ENCODE measurements at regions not wholly inside any gene's neighbourhood (a gene's known extent, or its start where the extent isn't known, plus 50 kb on each side); places are given as distances from the start of the nearest gene placed in this dataset.
"Not testable (repeated sequence)": the region's sequence is repeated elsewhere in the genome, so short reads cannot be mapped to it uniquely, and the experiment has no call there.

DNA sequence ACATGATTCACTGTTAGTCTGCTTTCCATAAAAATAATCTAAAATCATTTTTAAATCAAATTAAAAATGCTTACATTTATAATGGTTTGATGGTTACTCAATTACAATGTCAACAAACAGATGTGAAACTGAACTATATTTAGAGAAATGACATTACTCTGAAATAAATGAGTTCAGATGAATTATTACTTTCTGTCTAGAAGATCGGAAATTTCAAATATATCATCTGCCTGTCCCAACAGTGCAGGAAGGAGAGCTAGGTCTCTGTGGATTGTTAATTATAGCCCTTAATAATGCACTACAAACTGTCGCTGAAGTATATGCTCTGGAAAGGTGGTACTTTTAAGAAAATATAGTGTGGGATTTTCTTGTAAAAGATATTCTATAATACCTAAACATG, 109.8 kb downstream of the DSEL start:
- Histone ChIP-seq H3K4me3 (ENCODE audit: insufficient read depth, low read depth, low read length) (no peak overlapping the region), H3K27me3 (ENCODE audit: control insufficient read depth, insufficient read depth, low read length) (no peaks in the 10 kb centered on the region), H3K36me3 (replicated peaks; ENCODE audit: control insufficient read depth, insufficient read depth, low read length) (no peaks in the 10 kb centered on the region)
- no peak for DNase-seq

DNA sequence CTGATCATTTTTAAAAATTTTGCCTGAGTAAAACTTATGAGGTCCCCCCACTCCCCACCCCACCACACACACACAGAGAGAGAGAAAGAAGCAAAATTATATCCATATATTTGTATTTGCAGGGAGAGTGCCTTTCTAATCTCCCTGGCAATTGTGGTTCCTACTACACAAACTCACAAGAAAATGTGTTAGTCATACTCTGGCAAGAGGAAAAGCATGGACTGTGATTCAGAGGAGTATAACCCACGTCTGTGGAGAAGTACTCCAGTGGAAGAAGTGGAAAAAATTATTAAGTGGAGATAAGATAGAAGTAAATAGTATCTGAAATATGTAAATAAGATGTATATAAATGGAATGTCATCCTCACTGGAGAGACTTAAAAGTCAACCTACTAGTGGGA, 114.0 kb downstream of the DSEL start:
- no peak for DNase-seq
- H3K4me3 ChIP-seq (ENCODE audit: insufficient read depth, low read depth, low read length) = no peak overlapping the region
- H3K27me3 ChIP-seq (ENCODE audit: control insufficient read depth, insufficient read depth, low read length) = no peaks in the 10 kb centered on the region

DNA sequence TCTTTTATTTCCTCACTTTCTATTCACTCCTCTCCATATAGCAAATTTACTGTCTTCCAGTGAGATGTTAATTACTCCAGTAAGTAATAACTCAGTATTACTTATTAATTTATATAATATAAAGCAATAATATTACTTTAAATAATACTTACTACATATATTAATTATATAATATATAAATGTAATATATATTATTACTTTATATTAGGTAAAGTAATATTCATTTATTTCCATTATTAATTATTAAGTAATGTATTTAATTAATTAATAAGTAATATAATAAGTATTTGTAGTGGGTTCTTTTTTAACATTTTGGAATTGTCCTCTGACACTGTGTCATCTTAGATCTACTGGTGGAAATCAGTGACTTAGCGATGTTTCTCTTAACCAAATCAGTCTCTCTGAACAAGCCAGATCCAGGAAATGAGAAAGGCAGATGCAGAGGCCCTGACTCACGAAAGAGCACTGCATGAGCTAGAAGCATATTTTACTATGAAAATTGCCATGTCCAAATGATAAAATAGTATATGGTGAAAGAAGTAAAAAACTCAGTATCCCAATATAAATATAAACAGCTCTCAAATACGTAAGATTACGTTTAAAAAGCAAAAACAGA, 115.9 kb downstream of the DSEL start:
- no peak overlapping the region for H3K4me3 ChIP-seq (ENCODE audit: insufficient read depth, low read depth, low read length)
- no peaks in the 10 kb centered on the region for H3K36me3 ChIP-seq (replicated peaks; ENCODE audit: control insufficient read depth, insufficient read depth, low read length)
- no peaks in the 10 kb centered on the region for H3K27me3 ChIP-seq (ENCODE audit: control insufficient read depth, insufficient read depth, low read length)
- DNase-seq = no peak

More for the DNA sequence above, 114.0 kb downstream of the DSEL start:
- no peaks in the 10 kb centered on the region for H3K36me3 ChIP-seq (replicated peaks; ENCODE audit: control insufficient read depth, insufficient read depth, low read length)

DNA sequence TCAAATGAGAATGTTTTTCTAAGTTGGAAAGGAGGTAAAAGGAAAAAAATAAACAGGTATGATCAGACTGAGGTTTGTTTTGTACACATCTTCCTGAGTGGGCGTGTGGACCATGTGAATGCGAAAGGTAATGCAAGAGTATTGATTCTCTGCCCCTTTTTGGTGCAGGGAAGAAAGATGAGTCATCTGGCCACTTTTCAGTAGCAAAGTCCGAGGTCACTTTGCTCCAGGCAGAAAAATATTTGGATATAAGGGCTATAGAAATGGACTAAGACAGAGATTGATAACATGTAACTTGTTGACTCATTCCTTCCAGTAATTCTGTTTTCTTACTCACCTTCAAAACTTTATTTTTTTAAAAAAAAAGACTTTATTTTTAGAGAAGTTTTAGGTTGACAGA, 130.5 kb downstream of the DSEL start:
- DNase-seq = no peak
- Histone ChIP-seq H3K36me3 (replicated peaks; ENCODE audit: control insufficient read depth, insufficient read depth, low read length) (no peaks in the 10 kb centered on the region), H3K4me3 (ENCODE audit: insufficient read depth, low read depth, low read length) (no peak overlapping the region), H3K27me3 (ENCODE audit: control insufficient read depth, insufficient read depth, low read length) (no peaks in the 10 kb centered on the region)

DNA sequence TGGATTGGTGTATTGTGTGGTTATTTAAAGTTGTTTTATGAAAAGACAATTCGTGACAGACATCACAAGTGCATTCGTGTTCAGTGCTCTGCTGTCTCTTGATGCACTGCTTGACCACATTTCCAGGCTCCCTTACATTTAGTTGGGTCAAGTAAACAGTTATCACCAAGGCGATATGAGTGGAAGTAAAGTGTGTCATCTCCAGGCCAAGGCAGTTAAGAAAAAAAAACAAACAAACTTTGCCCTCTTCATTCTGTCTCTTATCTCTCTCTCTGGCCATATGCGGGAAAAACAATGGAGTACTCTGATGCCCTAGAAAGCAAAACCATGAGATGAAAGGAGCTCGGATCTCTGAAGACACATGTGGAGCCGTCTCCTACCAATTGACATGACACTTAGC, 131.1 kb downstream of the DSEL start:
- Histone ChIP-seq H3K4me3 (ENCODE audit: insufficient read depth, low read depth, low read length) (no peak overlapping the region), H3K36me3 (replicated peaks; ENCODE audit: control insufficient read depth, insufficient read depth, low read length) (no peaks in the 10 kb centered on the region), H3K27me3 (ENCODE audit: control insufficient read depth, insufficient read depth, low read length) (no peaks in the 10 kb centered on the region)
- DNase-seq = no peak

DNA sequence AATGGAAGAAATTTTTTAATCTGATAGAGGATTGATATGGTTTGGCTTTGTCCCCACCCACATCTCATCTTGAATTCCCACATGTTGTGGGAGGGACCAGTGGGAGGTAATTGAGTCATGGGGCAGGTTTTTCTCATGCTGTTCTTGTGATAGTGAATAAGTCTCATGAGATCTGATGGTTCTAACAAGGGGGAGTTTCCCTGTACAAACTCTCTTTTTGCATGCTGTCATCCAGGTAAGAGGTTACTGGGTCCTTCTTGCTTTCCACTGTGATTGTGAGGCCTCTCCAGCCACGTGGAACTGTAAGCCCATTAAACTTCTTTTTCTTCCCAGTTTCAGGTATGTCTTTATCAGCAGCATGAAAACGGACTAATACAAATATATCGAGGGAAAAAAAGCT, 132.5 kb downstream of the DSEL start:
- H3K27me3 ChIP-seq (ENCODE audit: control insufficient read depth, insufficient read depth, low read length); H3K4me3 ChIP-seq (ENCODE audit: insufficient read depth, low read depth, low read length); H3K36me3 ChIP-seq (replicated peaks; ENCODE audit: control insufficient read depth, insufficient read depth, low read length); DNase-seq: not testable (repeated sequence)

DNA sequence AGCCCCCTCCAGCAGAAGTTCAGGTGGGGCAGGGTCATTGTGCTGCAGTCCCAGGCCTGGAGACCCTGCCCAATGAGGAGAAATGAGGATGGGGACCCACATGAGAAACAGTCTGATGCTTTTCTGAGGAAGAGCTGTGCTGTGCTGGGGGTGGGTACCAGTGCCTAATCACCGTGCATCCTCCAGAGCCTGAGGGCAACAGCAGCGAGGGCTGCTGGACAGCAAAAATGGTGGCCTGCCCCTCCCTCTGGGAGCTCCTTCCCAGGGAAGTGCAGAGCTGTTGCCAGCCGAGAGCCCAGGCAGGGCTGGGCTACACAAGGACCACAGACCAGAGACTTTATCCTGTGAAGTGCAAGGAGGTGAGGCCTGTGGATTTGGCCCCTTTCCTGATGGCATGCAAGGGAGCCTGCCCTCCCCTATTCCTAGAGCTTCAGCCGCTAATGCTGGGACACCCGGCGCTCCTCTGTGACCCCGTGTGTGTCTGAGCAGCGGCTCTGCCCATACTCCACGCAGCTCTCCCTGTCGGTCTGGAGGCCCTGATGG, 134.8 kb downstream of the DSEL start:
- no peak for DNase-seq
- Histone ChIP-seq H3K4me3 (ENCODE audit: insufficient read depth, low read depth, low read length) (no peak overlapping the region), H3K27me3 (ENCODE audit: control insufficient read depth, insufficient read depth, low read length) (no peaks in the 10 kb centered on the region), H3K36me3 (replicated peaks; ENCODE audit: control insufficient read depth, insufficient read depth, low read length) (no peaks in the 10 kb centered on the region)

DNA sequence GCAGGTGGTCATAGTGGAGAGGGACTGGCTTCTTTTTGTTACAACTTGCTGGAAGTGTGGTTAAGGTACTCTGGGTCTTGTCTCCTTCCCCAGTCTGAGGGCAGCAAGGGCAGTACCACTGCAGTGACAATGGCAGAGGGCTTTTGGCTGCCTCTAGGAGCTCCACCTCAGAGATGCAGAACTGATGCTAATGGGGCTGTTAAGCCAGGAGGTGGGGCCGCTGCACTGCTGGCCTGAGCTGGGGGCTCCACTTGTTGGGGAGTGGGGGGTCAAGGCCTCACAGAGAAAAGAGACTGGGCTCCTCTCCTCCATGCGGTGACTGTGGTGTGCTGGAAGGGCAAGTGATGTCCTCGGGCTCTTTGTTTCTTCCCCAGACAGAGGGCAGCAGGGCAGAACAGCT, 135.7 kb downstream of the DSEL start:
- Histone ChIP-seq H3K36me3 (replicated peaks; ENCODE audit: control insufficient read depth, insufficient read depth, low read length) (no peaks in the 10 kb centered on the region), H3K4me3 (ENCODE audit: insufficient read depth, low read depth, low read length) (no peak overlapping the region), H3K27me3 (ENCODE audit: control insufficient read depth, insufficient read depth, low read length) (no peaks in the 10 kb centered on the region)
- no peak for DNase-seq

DNA sequence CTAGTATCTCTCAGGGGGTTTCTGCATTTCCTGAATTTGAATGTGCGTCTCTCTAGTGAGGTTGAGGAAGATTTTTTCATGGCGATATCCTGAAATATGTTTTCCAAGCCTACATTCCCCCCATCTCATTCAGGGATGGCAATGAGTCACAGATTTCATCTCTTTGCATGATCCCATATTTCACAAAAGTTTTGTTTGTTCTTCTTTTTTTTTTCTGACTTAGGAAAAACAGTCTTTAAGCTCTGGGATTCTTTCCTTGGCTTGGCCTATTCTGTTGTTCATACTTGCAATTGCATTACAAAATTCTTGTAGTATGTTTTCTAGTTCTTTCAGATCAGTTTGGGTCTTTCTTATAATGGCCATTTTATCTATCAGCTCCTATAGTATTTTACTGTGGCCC, 136.5 kb downstream of the DSEL start:
- H3K36me3 ChIP-seq (replicated peaks; ENCODE audit: control insufficient read depth, insufficient read depth, low read length) = no peaks in the 10 kb centered on the region

DNA sequence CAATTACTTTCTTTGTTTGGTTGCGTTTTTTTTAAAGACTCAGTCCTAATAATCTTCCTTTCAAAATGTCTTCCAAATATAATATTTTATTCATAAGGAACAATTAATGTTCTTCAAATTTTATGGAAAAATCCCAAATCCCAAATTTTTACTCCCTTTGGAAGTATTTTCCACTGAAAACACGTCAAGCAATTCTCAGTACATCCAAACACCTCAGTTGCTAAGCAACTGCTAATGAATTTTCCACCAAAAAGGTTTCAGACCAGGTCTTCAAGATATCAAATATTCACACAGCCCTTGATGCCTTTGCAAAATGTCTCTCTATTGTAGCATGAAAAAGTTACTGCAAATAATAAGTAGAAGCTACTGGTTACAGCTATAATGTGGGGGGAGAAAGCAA, 140.1 kb downstream of the DSEL start:
- Histone ChIP-seq H3K4me3 (ENCODE audit: insufficient read depth, low read depth, low read length) (no peak overlapping the region), H3K36me3 (replicated peaks; ENCODE audit: control insufficient read depth, insufficient read depth, low read length) (no peaks in the 10 kb centered on the region), H3K27me3 (ENCODE audit: control insufficient read depth, insufficient read depth, low read length) (no peaks in the 10 kb centered on the region)
- DNase-seq = no peak

More for the DNA sequence above, 136.5 kb downstream of the DSEL start:
- DNase-seq = no peak
- H3K4me3 ChIP-seq (ENCODE audit: insufficient read depth, low read depth, low read length) = no peak overlapping the region
- no peaks in the 10 kb centered on the region for H3K27me3 ChIP-seq (ENCODE audit: control insufficient read depth, insufficient read depth, low read length)

DNA sequence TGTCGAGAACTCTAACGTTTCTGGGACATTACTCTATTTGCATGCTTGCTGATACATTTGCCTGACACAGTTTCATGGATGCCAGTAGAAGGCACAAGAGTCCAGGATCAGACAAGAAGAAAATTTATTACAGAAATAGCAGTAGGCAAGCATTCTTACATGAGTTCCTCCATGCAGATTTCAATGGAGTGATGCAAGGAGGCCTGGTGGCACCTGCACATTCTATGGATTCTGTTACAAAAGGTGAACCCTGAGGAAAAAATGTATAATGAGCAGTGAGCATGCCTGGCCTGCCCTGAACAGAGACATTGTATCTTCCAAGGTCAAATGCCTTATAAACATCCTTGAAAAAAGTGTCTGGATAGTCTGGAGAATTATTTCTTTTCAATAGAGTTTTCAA, 142.9 kb downstream of the DSEL start:
- no peaks in the 10 kb centered on the region for H3K36me3 ChIP-seq (replicated peaks; ENCODE audit: control insufficient read depth, insufficient read depth, low read length)
- DNase-seq = no peak
- no peaks in the 10 kb centered on the region for H3K27me3 ChIP-seq (ENCODE audit: control insufficient read depth, insufficient read depth, low read length)

DNA sequence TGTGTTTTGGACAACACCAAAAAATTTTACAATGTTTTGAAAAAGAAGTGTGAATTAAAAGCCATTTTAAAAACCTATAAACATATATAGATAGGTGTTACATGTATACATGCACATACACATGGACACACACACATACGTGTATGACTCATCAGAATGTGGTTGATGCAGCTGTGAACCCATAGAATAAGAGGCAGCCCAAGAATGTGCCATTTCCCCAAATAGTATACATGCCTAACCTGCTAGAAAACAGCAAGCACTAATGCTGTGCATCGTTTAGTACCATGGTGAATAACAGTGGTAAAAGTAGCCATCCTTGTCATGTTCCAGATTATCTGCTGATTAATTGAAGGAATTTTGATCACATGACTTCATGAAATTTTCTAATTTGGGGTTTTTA, 149.0 kb downstream of the DSEL start:
- no peaks in the 10 kb centered on the region for H3K36me3 ChIP-seq (replicated peaks; ENCODE audit: control insufficient read depth, insufficient read depth, low read length)
- H3K27me3 ChIP-seq (ENCODE audit: control insufficient read depth, insufficient read depth, low read length) = no peaks in the 10 kb centered on the region
- no peak for DNase-seq
- H3K4me3 ChIP-seq (ENCODE audit: insufficient read depth, low read depth, low read length) = no peak overlapping the region

More for the DNA sequence above, 142.9 kb downstream of the DSEL start:
- no peak overlapping the region for H3K4me3 ChIP-seq (ENCODE audit: insufficient read depth, low read depth, low read length)

DNA sequence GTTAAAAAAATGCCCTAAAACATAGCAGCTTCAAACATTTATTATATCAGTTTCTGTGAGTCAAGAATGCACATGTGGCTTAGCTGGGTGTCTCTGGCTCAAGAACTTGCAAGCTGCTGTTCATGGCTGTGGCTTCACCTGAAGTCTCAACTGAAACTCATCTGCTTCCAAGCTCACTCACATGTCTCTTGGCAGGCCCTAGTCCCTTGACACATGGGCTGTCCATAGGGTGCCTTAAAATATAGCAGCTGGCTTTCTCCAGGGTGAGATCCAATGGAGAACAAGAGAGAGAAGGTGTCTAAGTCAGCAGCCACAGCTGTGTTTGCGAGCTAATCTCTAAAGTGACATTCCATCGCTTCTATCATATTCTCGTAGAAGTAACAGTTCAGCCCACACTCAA, 152.8 kb downstream of the DSEL start:
- H3K4me3 ChIP-seq (ENCODE audit: insufficient read depth, low read depth, low read length) = no peak overlapping the region
- DNase-seq = no peak
- no peaks in the 10 kb centered on the region for H3K27me3 ChIP-seq (ENCODE audit: control insufficient read depth, insufficient read depth, low read length)
- no peaks in the 10 kb centered on the region for H3K36me3 ChIP-seq (replicated peaks; ENCODE audit: control insufficient read depth, insufficient read depth, low read length)

DNA sequence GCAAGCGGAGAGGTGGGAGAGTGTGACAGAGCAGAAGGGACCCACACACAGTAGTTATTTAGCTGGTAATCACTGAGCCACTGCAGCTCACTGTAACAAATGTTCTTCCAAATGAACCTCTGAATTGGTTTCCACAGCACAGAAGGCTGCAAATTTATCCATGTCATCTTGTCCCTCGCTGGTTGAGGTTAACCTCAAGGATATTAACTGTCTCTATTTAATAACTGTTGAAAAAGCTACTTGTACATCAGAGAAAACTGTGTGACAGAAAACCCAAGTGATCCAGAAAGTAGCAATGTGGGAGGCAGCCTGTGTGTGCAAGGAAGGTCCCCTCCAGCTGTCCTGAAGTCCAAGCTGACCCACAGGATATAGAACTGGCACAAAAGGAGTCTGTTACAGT, 153.6 kb downstream of the DSEL start:
- H3K36me3 ChIP-seq (replicated peaks; ENCODE audit: control insufficient read depth, insufficient read depth, low read length) = no peaks in the 10 kb centered on the region
- H3K4me3 ChIP-seq (ENCODE audit: insufficient read depth, low read depth, low read length) = no peak overlapping the region
- H3K27me3 ChIP-seq (ENCODE audit: control insufficient read depth, insufficient read depth, low read length) = no peaks in the 10 kb centered on the region
- no peak for DNase-seq

DNA sequence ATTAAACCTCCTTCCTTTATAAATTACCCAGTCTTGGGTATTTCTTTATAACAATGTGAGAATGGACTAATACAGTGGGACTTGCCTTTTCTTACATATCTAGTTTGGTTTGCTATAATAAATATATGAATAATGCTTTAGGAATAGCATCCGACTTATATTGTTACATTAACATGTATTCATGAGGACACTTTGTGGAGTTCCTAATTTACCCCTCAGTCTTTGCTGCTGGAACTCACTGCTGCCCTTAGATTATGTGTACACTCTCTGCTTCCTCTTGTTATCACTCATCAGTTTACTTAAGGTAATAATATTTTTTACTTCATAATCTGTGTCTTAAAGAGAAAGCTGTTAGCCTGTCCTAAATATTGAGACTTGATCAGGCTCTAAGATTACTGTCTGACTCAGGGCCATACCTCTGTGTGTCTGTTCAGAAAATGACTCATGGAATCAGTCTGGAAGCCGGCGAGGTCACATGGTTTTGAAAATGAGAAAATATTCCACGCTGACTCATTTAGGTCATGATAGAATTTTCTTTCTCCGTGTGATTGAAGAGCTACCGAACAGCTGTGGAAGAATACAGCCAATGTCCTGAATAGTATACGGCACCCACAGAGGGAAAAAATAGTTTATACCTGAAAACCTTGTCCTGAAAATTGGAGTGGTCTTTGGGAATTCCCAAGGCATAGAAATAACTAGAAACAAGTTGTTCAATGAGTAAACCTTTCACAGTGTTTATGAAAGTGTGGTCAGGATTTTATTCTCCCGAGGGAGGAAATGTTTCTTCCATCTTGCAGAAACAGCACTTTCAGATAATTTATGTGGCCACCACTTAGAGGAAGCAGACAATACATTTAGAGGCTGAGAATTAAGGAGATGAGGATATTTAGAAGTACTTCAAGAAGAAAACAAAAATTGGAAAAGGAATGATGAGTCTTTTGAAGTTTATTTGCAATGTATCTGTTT, 156.4 kb downstream of the DSEL start:
- no peaks in the 10 kb centered on the region for H3K36me3 ChIP-seq (replicated peaks; ENCODE audit: control insufficient read depth, insufficient read depth, low read length)
- no peak overlapping the region for H3K4me3 ChIP-seq (ENCODE audit: insufficient read depth, low read depth, low read length)
- H3K27me3 ChIP-seq (ENCODE audit: control insufficient read depth, insufficient read depth, low read length) = no peaks in the 10 kb centered on the region
- no peak for DNase-seq

All from H7 (cell line).